SH-SY5Y (cell line): ENCODE measurements at regions not wholly inside any gene's neighbourhood (a gene's known extent, or its start where the extent isn't known, plus 50 kb on each side); places are given as distances from the start of the nearest gene placed in this dataset.

Experiments used
- GATA2 ChIP-seq: IDR thresholded peaks from 2 replicates; pipeline ENCODE4 v1.6.1; 2011; ENCODE audit warnings: mild to moderate bottlenecking, low read depth, low read length
- GATA3 ChIP-seq: IDR thresholded peaks from 2 replicates; pipeline ENCODE4 v1.6.1; 2011; ENCODE audit warnings: low read depth, mild to moderate bottlenecking, low read length, moderate library complexity

GRCh38 chr9:85112933-85113418 is 443.4 kb downstream of the NTRK2 start:
- TF ChIP-seq GATA3 (no peak), GATA2 (no peak)
